ENCODE measurements at regions not wholly inside any gene's neighbourhood (a gene's known extent, or its start where the extent isn't known, plus 50 kb on each side); places are given as distances from the start of the nearest gene placed in this dataset.

DNA sequence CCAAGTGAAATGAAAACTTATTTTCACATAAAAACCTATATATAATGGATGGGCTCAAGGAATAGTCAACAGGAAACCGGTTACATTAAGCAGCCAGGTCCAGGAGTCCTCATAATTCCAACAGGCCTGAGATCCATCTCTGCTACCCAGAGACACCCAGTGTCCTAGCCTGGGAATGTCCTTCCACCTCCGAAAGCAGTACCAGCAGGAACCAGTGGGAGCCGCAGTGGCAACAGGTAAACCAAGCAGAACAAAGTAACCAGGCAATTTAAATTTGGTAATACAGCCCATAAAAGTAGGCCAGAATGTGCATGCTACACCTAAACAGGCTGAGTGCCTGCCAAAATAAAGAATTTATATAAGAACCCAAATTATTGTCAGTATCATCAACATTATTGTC lies 195.6 kb downstream of the ZBBX start:
- Histone ChIP-seq H3K79me2 (ENCODE audit: control insufficient read depth, insufficient read depth, low read length) (no peaks in the 10 kb centered on the region), H3K36me3 (replicated peaks in 1 of 2; ENCODE audit: control extremely low read depth in 1 of 2, control insufficient read depth in 1 of 2, extremely low read depth in 1 of 2, insufficient read depth in 2 of 2, low read length in 1 of 2) (no peaks in the 10 kb centered on the region), H3K9ac (ENCODE audit: low read length) (no peak overlapping the region), H3K27me3 (replicated peaks in 1 of 4; ENCODE audit: control extremely low read depth in 1 of 4, control insufficient read depth in 3 of 4, insufficient read depth in 4 of 4, low read length in 3 of 4) (no peaks in the 10 kb centered on the region), H3K4me2 (replicated peaks; ENCODE audit: low read depth, low read length, poor library complexity, severe bottlenecking) (no peak overlapping the region), H3K9me3 (ENCODE audit: control extremely low read depth in 1 of 3, control insufficient read depth in 2 of 3, insufficient read depth in 1 of 3, low read length in 2 of 3) (no peaks in the 10 kb centered on the region), H3K4me1 (ENCODE audit: control insufficient read depth in 2 of 2, insufficient read depth in 2 of 2, low read length in 2 of 2) (no peaks in the 10 kb centered on the region), H2AFZ (ENCODE audit: insufficient read depth, low read depth, low read length, poor library complexity, severe bottlenecking) (no peak overlapping the region), H4K20me1 (ENCODE audit: control insufficient read depth, insufficient read depth, low read length, poor library complexity, severe bottlenecking) (no peaks in the 10 kb centered on the region), H3K27ac (ENCODE audit: low read length in 2 of 2) (no peak overlapping the region), H3K4me3 (ENCODE audit: control extremely low read depth in 1 of 5, extremely low read depth in 1 of 5, insufficient read depth in 1 of 5, low read depth in 2 of 5, low read length in 4 of 5) (no peak overlapping the region)
- Mint-ChIP-seq H3K27ac (no peak overlapping the region), H3K9me3 (ENCODE audit: insufficient read depth) (no peaks in the 10 kb centered on the region), H3K4me3 (no peak overlapping the region), H3K4me1 (no peaks in the 10 kb centered on the region), H3K27me3 (no peaks in the 10 kb centered on the region)
- TF ChIP-seq CTCF (IDR thresholded peaks at IDR 0.05), result no peak
- 95% methylated on average over 2 of the region's 3 CpGs for WGBS (ENCODE audit: insufficient coverage)
- ChIA-PET CTCF (no interaction called here), POLR2A (no interaction called here)
- intact Hi-C loops (cut with micrococcal nuclease), result no loop called here
- DNase-seq, result no peak
- ATAC-seq (ENCODE audit: low read depth), result no peak

DNA sequence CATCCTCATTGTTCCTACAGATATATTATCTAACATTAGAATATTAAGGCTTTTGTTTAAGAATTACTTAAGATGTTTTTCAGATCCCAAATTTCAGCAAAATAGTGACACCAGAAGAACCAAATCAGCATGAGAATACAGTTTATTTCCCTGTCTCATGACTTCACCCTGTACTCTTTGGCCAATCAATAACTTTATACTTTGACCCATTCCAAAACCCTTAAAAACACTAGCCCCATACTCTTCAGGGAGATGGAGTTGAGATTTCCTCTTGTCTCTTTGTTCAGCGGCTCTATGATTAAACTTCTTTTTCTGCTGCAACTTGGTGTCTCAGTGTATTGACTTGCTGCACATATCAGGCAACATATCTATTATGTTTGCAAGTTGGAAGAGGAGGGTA lies 207.7 kb downstream of the ZBBX start:
- Histone ChIP-seq H4K20me1 (ENCODE audit: control insufficient read depth, insufficient read depth, low read length, poor library complexity, severe bottlenecking) (no peaks in the 10 kb centered on the region), H2AFZ (ENCODE audit: insufficient read depth, low read depth, low read length, poor library complexity, severe bottlenecking) (no peak overlapping the region), H3K36me3 (replicated peaks in 1 of 2; ENCODE audit: control extremely low read depth in 1 of 2, control insufficient read depth in 1 of 2, extremely low read depth in 1 of 2, insufficient read depth in 2 of 2, low read length in 1 of 2) (no peaks in the 10 kb centered on the region), H3K79me2 (ENCODE audit: control insufficient read depth, insufficient read depth, low read length) (no peaks in the 10 kb centered on the region), H3K27ac (ENCODE audit: low read length in 2 of 2) (no peak overlapping the region), H3K4me1 (ENCODE audit: control insufficient read depth in 2 of 2, insufficient read depth in 2 of 2, low read length in 2 of 2) (no peaks in the 10 kb centered on the region), H3K9ac (ENCODE audit: low read length) (no peak overlapping the region), H3K4me2 (replicated peaks; ENCODE audit: low read depth, low read length, poor library complexity, severe bottlenecking) (no peak overlapping the region), H3K4me3 (ENCODE audit: control extremely low read depth in 1 of 5, extremely low read depth in 1 of 5, insufficient read depth in 1 of 5, low read depth in 2 of 5, low read length in 4 of 5) (no peak overlapping the region), H3K27me3 (replicated peaks in 1 of 4; ENCODE audit: control extremely low read depth in 1 of 4, control insufficient read depth in 3 of 4, insufficient read depth in 4 of 4, low read length in 3 of 4) (no peaks in the 10 kb centered on the region), H3K9me3 (ENCODE audit: control extremely low read depth in 1 of 3, control insufficient read depth in 2 of 3, insufficient read depth in 1 of 3, low read length in 2 of 3) (peaks cover 0 to 3% (median 0%) of the 10 kb centered on the region in 3 donors)
- CTCF ChIA-PET, result no interaction called here
- H3K27ac Mint-ChIP-seq, result no peak overlapping the region
- H3K4me3 Mint-ChIP-seq, result no peak overlapping the region
- H3K27me3 Mint-ChIP-seq, result no peaks in the 10 kb centered on the region
- no CpG with 5 or more reads among the region's 1 CpG for WGBS (ENCODE audit: insufficient coverage)
- no peaks in the 10 kb centered on the region for H3K4me1 Mint-ChIP-seq
- peaks cover 4% of the 10 kb centered on the region for H3K9me3 Mint-ChIP-seq (ENCODE audit: insufficient read depth)
- no peak for DNase-seq
- no peak for ATAC-seq (ENCODE audit: low read depth)
- TF ChIP-seq CTCF (IDR thresholded peaks at IDR 0.05) (no peak), EZH2 (IDR thresholded peaks at IDR 0.05; ENCODE audit: borderline replicate concordance, insufficient read depth, low read depth, low read length, poor library complexity, severe bottlenecking) (no peak)
- intact Hi-C loops (cut with micrococcal nuclease), result no loop called here
- POLR2A ChIA-PET, result no interaction called here
